ENCODE measurements at regions not wholly inside any gene's neighbourhood (a gene's known extent, or its start where the extent isn't known, plus 50 kb on each side); places are given as distances from the start of the nearest gene placed in this dataset.
"Not testable (repeated sequence)": the region's sequence is repeated elsewhere in the genome, so short reads cannot be mapped to it uniquely, and the experiment has no call there.

- ATAC-seq (no peak), DNase-seq (ENCODE audit: low spot score) (no peak)
- no peaks in the 10 kb centered on the region for H3K27me3 Mint-ChIP-seq (ENCODE audit: insufficient read depth, low read depth, poor library complexity)
- H4K20me1 ChIP-seq (replicated peaks; ENCODE audit: insufficient read depth) = no peaks in the 10 kb centered on the region
- peaks cover 15% of the 10 kb centered on the region; the same call in 2 of the 3 replicates for H3K36me3 Mint-ChIP-seq (ENCODE audit: low read depth)
- no peak overlapping the region for H3K27ac Mint-ChIP-seq
- H3F3A ChIP-seq (replicated peaks; ENCODE audit: low read depth) = no peaks in the 10 kb centered on the region
- no peaks in the 10 kb centered on the region for H3K4me1 ChIP-seq (ENCODE audit: insufficient read depth)
- H3K9me2 ChIP-seq (ENCODE audit: insufficient read depth) = no peaks in the 10 kb centered on the region; the same call in 1 of the 2 replicates
- H3K27ac ChIP-seq (ENCODE audit: low read depth) = no peak overlapping the region
- no peaks in the 10 kb centered on the region for H3K4me1 Mint-ChIP-seq
- no peak overlapping the region for H3K4me3 ChIP-seq
- H3K27me3 ChIP-seq (ENCODE audit: insufficient read depth) = no peaks in the 10 kb centered on the region
- no peak overlapping the region for H3K4me2 ChIP-seq
- no peak overlapping the region for H3K4me3 Mint-ChIP-seq
- no peaks in the 10 kb centered on the region for H3K36me3 ChIP-seq (ENCODE audit: insufficient read depth)
- peaks cover 31% of the 10 kb centered on the region for H3K9me3 Mint-ChIP-seq
- H2AFZ ChIP-seq = no peak overlapping the region
- H3K79me2 ChIP-seq (replicated peaks; ENCODE audit: insufficient read depth) = no peaks in the 10 kb centered on the region
- TF ChIP-seq JUNB (IDR thresholded peaks at IDR 0.05; ENCODE audit: unreplicated experiment) (no peak), CTCF (conservative IDR thresholded peaks at IDR 0.05; ENCODE audit: low read depth in 2 of 2) (no peak), CREB1 (CRISPR knock-in tag; IDR thresholded peaks at IDR 0.05; ENCODE audit: low read depth) (no peak), STAT1 (IDR thresholded peaks at IDR 0.05; ENCODE audit: unreplicated experiment) (no peak), EZH2phosphoT487 (IDR thresholded peaks at IDR 0.05; ENCODE audit: unreplicated experiment) (no peak)
- TF ChIP-seq, protein P1, sequence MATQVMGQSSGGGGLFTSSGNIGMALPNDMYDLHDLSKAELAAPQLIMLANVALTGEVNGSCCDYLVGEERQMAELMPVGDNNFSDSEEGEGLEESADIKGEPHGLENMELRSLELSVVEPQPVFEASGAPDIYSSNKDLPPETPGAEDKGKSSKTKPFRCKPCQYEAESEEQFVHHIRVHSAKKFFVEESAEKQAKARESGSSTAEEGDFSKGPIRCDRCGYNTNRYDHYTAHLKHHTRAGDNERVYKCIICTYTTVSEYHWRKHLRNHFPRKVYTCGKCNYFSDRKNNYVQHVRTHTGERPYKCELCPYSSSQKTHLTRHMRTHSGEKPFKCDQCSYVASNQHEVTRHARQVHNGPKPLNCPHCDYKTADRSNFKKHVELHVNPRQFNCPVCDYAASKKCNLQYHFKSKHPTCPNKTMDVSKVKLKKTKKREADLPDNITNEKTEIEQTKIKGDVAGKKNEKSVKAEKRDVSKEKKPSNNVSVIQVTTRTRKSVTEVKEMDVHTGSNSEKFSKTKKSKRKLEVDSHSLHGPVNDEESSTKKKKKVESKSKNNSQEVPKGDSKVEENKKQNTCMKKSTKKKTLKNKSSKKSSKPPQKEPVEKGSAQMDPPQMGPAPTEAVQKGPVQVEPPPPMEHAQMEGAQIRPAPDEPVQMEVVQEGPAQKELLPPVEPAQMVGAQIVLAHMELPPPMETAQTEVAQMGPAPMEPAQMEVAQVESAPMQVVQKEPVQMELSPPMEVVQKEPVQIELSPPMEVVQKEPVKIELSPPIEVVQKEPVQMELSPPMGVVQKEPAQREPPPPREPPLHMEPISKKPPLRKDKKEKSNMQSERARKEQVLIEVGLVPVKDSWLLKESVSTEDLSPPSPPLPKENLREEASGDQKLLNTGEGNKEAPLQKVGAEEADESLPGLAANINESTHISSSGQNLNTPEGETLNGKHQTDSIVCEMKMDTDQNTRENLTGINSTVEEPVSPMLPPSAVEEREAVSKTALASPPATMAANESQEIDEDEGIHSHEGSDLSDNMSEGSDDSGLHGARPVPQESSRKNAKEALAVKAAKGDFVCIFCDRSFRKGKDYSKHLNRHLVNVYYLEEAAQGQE (IDR thresholded peaks at IDR 0.05; ENCODE audit: unreplicated experiment) = no peak
These were observed 482.0 kb downstream of the DTWD2 start for GRCh38 chr5:118506217-118506852.

GRCh38 chr5:118502232-118502631 is 486.1 kb downstream of the DTWD2 start:
- not testable (repeated sequence) for H3K27ac Mint-ChIP-seq; H3K9me2 ChIP-seq (ENCODE audit: insufficient read depth); H3K27ac ChIP-seq (ENCODE audit: low read depth); H4K20me1 ChIP-seq (replicated peaks; ENCODE audit: insufficient read depth); H3K4me3 ChIP-seq; H3K4me1 Mint-ChIP-seq; H3K4me3 Mint-ChIP-seq; DNase-seq (ENCODE audit: low spot score); ATAC-seq; H3K27me3 ChIP-seq (ENCODE audit: insufficient read depth); H3K79me2 ChIP-seq (replicated peaks; ENCODE audit: insufficient read depth); H3K4me2 ChIP-seq; H3K4me1 ChIP-seq (ENCODE audit: insufficient read depth); H3K27me3 Mint-ChIP-seq (ENCODE audit: insufficient read depth, low read depth, poor library complexity); H2AFZ ChIP-seq; H3K36me3 ChIP-seq (ENCODE audit: insufficient read depth); H3F3A ChIP-seq (replicated peaks; ENCODE audit: low read depth)
- H3K9me3 Mint-ChIP-seq = peaks cover 35% of the 10 kb centered on the region
- H3K36me3 Mint-ChIP-seq (ENCODE audit: low read depth) = peaks cover 15% of the 10 kb centered on the region; the same call in 2 of the 3 replicates

Measured in GM23338 (cell line).